ENCODE measurements at regions not wholly inside any gene's neighbourhood (a gene's known extent, or its start where the extent isn't known, plus 50 kb on each side); places are given as distances from the start of the nearest gene placed in this dataset.
"Not testable (repeated sequence)": the region's sequence is repeated elsewhere in the genome, so short reads cannot be mapped to it uniquely, and the experiment has no call there.

DNA sequence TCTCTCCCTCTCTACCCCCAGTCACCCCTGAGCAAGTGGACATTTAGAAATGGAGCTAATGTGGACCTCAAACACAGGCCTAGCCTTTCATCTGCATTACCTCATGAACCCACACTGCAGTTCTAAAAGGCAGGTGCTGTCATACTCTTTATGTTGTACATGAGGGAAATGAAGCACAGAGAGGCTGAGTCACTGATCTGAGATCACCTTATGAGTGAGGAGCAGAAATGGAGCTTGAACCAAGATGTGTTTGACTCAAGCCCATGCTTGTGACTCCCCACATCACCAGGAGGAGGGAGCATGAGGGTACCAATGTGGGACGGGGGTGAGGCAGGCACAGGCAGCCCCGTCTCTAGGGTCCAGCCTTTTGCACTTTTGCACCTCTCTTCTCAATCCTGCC lies 702.8 kb downstream of the PTPRU start:
- Histone ChIP-seq H3K4me1 (no peaks in the 10 kb centered on the region), H3K4me3 (no peak overlapping the region), H3K27me3 (no peaks in the 10 kb centered on the region), H3K27ac (no peak overlapping the region), H3K9me3 (replicated peaks) (no peaks in the 10 kb centered on the region), H3K36me3 (no peaks in the 10 kb centered on the region)
- DNase-seq: no peak

DNA sequence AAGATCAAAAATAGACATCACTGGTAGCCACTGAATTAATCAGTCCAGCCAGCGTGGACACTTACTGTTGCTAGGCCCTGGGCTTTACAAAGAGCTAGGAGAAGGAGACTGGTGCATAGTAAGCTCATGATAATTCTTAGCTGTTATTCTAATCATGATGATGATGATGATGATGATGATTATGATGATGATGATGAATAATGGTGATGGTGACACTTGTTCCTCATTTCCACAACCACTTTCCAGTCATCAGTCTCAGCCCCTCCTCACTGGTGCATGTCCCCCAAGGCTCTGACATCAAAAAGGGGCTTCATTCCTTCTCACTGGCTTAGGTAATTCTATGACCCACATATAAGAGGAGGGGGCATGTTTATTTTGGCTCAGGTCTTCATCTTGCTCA lies 701.0 kb downstream of the PTPRU start:
- no peak overlapping the region for H3K27ac ChIP-seq
- H3K4me1 ChIP-seq: no peaks in the 10 kb centered on the region
- H3K27me3 ChIP-seq: no peaks in the 10 kb centered on the region
- H3K9me3 ChIP-seq (replicated peaks): no peaks in the 10 kb centered on the region
- H3K36me3 ChIP-seq: no peaks in the 10 kb centered on the region
- DNase-seq: no peak
- H3K4me3 ChIP-seq: no peak overlapping the region

DNA sequence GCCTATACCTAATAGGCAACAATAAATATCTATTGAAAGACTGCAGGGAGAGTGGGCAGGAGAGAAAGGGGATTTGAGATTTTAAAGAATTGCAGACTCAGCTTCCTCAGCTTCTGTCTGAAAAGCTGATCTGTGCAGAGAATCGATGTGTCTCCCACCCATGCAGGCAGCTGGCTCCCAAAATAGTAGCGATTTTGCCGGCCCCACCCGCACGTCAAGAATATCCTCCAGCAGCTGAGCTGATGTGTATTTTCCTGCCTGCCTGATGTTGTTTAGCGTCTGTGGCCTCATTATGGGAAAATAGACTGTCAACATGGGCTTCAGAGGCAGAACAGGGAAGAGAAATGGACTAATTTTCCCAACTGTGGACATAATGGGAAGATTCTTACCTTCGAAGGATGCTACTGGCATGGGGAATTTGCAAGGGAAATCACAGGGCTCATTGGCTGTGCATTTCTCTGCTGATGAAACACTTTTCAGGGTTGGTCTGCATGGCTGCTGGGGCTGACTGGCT lies 699.8 kb downstream of the PTPRU start:
- no peaks in the 10 kb centered on the region for H3K4me1 ChIP-seq
- DNase-seq: no peak
- no peaks in the 10 kb centered on the region for H3K36me3 ChIP-seq
- 0 out of 2 replicates have a peak, but pooled peaks cover 3% of the 10 kb centered on the region for H3K27me3 ChIP-seq
- H3K9me3 ChIP-seq (replicated peaks): no peaks in the 10 kb centered on the region
- H3K4me3 ChIP-seq: no peak overlapping the region
- no peak overlapping the region for H3K27ac ChIP-seq

DNA sequence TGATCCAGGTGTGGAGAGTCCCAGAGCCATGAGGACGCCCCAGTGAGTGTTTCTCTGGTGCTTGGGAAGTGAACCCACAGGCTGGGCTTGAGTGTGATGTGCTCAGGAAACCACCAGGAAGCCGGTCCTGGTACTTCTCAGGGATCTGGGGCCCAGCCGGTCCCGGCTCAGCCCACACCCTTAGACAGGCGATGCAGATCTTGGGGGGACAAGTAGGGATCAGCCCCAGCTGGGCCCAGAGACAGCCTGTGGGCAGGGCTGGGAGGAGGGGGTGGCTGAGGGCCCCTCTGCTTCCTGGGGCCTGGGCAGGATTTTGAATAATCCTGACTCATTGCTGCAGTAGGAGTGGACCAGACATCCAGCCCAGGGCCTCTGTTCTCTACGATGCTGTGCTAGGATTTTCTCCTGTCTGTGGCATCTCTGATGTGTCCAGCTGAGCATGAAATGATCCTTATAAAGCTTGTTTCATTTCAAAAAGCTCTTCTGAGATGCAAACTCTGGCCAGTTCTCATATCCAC lies 698.0 kb downstream of the PTPRU start:
- H3K9me3 ChIP-seq (replicated peaks): no peaks in the 10 kb centered on the region
- no peaks in the 10 kb centered on the region for H3K36me3 ChIP-seq
- H3K4me3 ChIP-seq: no peak overlapping the region

DNA sequence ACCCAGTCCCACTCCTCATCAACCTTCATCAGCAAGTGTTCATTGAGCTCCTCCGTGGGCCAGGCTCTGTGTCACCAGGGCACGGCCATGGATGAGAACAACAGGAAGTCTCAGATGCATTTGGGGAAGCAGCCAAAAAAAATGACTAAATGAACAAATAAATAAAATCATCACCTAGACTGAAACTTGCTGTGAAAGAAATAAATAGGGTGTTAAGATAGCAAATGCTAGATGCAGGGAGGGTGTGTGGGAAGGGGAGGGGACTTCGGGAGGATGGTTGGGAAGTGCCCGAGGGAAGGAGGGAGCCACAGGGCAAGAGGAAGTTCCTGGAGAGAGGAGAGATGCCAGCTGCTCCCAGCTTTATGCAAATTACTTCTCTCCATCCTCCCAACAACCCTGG lies 696.7 kb downstream of the PTPRU start:
- H3K27me3 ChIP-seq: peaks cover 15% of the 10 kb centered on the region
- no peaks in the 10 kb centered on the region for H3K36me3 ChIP-seq
- no peak overlapping the region for H3K27ac ChIP-seq
- DNase-seq: peak in 1 of 2 experiments; percentile 8
- H3K4me1 ChIP-seq: no peaks in the 10 kb centered on the region
- no peak overlapping the region for H3K4me3 ChIP-seq
- H3K9me3 ChIP-seq (replicated peaks): no peaks in the 10 kb centered on the region

More for the DNA sequence above, 698.0 kb downstream of the PTPRU start:
- DNase-seq: no peak
- Histone ChIP-seq H3K27ac (no peak overlapping the region), H3K27me3 (peaks cover 9% of the 10 kb centered on the region), H3K4me1 (no peaks in the 10 kb centered on the region)

DNA sequence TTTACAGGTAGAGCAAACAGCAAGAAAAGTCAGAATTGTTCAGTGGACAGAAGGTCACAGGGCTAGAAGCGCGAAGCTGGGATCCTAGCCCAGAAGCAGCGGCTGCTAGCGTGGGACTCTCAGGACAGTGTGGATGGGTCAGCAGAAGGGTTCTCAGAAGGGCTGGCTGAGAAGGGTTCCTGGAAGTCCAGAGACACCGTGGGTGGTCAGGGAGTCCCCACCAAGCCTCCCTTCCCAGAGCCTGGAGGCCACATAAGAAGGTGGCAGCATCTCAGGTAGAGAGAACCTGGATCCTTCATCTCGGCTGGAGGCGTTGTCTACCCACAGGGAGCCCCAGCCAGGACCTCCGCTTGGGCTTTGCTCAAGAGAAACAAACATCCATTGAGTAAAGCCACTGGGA lies 696.3 kb downstream of the PTPRU start:
- no peak overlapping the region for H3K27ac ChIP-seq
- peaks cover 15% of the 10 kb centered on the region for H3K27me3 ChIP-seq
- H3K4me3 ChIP-seq: no peak overlapping the region
- no peaks in the 10 kb centered on the region for H3K9me3 ChIP-seq (replicated peaks)
- DNase-seq: no peak
- H3K4me1 ChIP-seq: no peaks in the 10 kb centered on the region
- H3K36me3 ChIP-seq: no peaks in the 10 kb centered on the region

DNA sequence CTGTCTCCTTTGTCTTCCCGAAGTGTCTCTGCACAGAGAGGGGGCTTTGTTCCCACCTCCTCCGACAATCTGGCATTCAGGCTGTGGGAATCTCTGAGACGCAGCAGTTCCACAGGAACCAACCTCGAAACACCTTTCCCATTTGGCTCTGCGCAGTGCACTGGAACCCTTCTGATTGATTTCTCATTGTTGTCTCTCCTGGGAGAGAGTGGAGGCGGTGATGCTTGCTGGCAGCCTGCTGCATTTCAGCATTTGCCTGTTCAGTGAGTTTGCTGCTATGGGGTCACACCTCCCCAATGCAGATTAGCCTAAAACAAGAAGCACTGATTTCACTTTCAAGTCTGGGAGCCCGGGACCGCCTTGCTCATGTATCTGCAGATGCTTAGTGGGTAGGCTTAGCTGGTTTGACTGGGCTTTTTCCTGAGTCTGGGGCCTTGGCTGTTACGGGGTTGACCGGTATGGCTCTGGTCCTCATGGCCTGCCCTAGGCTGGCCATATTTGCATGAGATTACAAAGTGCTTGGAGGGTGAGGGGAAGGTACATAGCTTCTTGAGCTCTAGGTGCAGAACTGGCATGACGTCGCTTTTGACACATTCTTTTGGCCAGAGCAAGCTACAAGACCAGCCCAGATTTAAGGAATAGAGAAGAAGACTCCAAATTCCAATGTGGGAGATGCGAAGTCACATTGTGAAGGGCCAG lies 695.3 kb downstream of the PTPRU start:
- Histone ChIP-seq H3K27ac (no peak overlapping the region), H3K36me3 (no peaks in the 10 kb centered on the region), H3K27me3 (peaks cover 15% of the 10 kb centered on the region), H3K4me3 (no peak overlapping the region), H3K4me1 (no peaks in the 10 kb centered on the region), H3K9me3 (replicated peaks) (no peaks in the 10 kb centered on the region)
- no peak for DNase-seq

DNA sequence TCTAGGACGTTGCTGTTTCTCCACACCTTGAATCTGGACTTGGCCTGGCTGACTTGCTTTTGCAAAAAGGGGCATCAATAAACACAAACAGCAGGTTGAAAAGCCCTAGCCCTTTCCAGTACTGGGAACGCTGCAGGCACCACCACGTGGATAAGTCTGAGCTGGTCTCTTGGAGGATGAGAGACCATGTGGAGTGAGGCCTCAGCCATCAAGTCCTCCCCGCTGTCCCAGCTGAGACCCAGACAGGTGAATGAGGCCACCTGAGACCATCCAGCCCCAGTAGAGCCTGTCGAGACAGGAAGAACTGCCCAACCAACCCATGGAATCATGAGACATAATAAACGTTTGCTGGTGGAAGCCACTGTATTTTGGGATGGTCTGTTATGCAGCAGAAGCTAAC lies 688.7 kb downstream of the PTPRU start:
- no peaks in the 10 kb centered on the region for H3K9me3 ChIP-seq (replicated peaks)
- no peak overlapping the region for H3K4me3 ChIP-seq
- no peaks in the 10 kb centered on the region for H3K36me3 ChIP-seq
- H3K4me1 ChIP-seq: no peaks in the 10 kb centered on the region
- peaks cover 12% of the 10 kb centered on the region for H3K27me3 ChIP-seq
- DNase-seq: no peak
- no peak overlapping the region for H3K27ac ChIP-seq

DNA sequence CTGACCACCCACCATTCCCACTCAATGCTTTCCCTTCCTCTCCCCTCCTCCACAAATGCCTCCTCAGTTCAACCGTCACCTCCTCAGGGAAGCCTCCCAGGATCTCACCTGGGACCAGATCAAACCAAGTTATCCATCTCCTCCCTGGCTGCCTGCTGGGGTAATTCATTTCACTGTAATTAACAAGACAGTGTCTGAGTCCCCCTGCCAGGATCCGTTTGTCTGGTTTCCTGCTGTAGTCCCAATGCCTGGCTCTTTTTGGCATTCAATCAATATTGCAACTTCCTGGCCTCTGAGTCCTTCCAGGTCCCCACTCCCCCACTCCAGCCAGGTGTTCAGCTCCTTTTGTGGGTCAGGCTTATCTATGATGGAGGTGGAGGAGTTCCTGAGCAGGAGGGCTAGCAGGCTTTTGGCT lies 687.7 kb downstream of the PTPRU start:
- Histone ChIP-seq H3K27me3 (peaks cover 5% of the 10 kb centered on the region; the same call in 1 of the 2 replicates), H3K9me3 (replicated peaks) (no peaks in the 10 kb centered on the region), H3K36me3 (no peaks in the 10 kb centered on the region), H3K27ac (no peak overlapping the region), H3K4me1 (no peaks in the 10 kb centered on the region), H3K4me3 (no peak overlapping the region)
- no peak for DNase-seq

DNA sequence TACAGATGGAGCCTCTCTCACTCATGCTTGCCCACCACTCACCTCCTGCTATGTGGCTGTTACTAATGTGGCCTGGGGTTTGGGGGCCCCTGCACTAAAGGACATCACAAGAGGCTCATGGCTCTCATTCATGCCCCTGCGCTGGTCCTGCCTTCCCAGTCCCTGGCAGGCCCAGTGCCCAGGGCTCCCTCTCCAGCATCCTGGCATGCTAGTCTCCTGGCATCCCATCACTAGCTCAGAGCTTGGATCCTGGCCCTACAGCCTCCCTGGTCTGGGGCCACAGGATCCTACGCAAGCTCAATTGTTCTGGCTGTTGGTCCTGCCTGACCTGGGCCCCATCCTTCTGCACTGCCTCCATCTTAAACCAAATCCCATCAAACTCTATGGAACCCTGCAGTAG lies 685.4 kb downstream of the PTPRU start:
- no peak overlapping the region for H3K27ac ChIP-seq
- no peaks in the 10 kb centered on the region; the same call in 1 of the 2 replicates for H3K9me3 ChIP-seq (replicated peaks)
- no peaks in the 10 kb centered on the region for H3K36me3 ChIP-seq
- H3K27me3 ChIP-seq: no peaks in the 10 kb centered on the region
- DNase-seq: no peak
- no peak overlapping the region for H3K4me3 ChIP-seq
- H3K4me1 ChIP-seq: no peaks in the 10 kb centered on the region

DNA sequence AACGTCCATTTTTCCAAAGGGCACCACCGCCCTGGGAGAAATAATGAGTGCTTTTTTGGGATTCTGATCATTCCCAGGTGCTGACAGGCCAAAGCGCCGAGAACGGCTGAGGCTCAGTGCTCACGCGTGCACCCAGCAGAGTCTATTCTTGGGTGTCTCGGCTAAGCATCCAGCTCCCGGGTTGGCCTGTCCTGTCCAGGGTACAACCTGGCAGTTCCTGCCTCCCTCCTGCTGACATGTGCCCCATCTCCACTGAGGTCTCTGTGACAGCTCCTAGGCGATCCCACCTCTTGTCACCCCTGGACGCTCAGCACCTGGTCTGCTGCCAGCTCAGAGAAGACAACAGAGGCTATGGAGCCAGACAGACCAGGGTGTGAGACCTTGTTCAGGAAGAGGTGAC lies 684.5 kb downstream of the PTPRU start:
- no peaks in the 10 kb centered on the region for H3K27me3 ChIP-seq
- H3K4me3 ChIP-seq: no peak overlapping the region
- no peaks in the 10 kb centered on the region; the same call in 1 of the 2 replicates for H3K9me3 ChIP-seq (replicated peaks)
- DNase-seq: no peak
- H3K4me1 ChIP-seq: no peaks in the 10 kb centered on the region
- H3K27ac ChIP-seq: no peak overlapping the region
- no peaks in the 10 kb centered on the region for H3K36me3 ChIP-seq

DNA sequence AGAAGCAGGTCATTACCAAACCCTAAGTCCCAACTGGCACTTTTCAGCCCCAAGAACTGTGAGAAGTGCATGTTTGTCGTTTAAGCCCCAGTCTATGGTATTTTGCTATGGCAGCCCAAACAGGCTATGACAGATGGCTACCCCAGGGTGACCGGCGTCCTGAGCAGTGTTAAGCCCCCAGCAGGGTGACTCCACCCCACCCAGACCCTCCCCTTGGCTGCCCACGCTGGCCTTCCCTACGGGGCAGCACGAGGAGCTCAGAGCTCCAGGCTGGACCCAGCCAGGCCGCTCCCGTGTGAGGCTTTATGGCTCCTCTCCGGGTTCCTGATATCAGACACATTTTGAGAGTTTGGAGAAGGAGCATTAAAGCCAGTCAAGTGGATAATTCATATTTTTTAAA lies 684.0 kb downstream of the PTPRU start:
- no peaks in the 10 kb centered on the region for H3K27me3 ChIP-seq
- no peak overlapping the region for H3K4me3 ChIP-seq
- no peaks in the 10 kb centered on the region for H3K4me1 ChIP-seq
- no peaks in the 10 kb centered on the region for H3K36me3 ChIP-seq
- H3K9me3 ChIP-seq (replicated peaks): no peaks in the 10 kb centered on the region; the same call in 1 of the 2 replicates
- no peak overlapping the region for H3K27ac ChIP-seq
- DNase-seq: no peak

DNA sequence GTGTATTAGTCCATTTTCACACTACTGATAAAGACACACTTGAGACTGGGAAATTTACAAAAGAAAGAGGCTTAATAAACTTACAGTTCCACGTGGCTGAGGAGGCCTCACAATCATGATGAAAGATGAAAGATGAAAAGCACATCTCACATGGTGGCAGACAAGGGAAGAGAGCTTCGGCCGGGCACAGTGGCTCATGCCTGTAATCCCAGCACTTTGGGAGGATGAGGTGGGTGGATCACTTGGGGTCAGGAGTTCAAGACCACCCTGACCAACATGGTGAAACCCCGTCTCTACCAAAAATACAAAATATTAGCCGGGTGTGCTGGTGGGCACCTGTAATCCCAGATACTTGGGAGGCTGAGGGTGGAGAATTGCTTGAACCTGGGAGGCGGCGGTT lies 682.7 kb downstream of the PTPRU start:
- not testable (repeated sequence) for H3K27ac ChIP-seq; H3K4me3 ChIP-seq; H3K4me1 ChIP-seq; DNase-seq; H3K36me3 ChIP-seq; H3K27me3 ChIP-seq; H3K9me3 ChIP-seq (replicated peaks)

DNA sequence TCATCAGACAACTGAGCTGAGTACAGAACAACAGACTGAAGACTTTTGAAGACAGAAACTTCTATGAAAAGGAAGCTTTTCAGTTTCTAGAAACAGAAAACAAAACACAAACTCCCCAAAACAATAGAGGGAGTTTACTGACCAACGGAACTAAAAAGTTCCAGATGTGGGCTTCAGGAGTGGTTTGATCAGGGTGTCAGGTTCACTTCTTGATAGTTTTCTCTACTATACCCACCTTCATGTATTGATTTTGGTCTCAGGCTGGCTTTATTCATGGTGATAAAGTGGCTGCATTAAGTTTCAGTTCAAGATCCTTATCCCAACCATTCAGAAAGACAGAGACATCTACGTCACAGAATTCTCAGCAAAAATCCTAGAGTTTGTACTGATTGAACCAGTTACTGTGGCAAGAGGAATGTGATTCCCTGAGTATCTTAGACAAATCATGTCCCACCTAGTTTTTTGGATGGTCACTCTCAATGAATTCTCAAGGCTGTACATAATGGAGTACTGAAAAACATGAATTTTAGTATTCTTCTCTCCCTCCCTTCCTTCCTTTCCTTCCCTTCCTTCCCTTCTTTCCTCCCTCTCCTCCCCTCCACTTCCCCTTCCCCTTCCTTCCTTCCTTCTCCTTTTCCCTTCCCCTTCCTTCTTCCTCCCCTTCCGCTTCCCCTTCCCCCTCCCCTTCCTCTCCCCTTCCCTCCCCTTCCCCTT lies 680.5 kb downstream of the PTPRU start:
- Histone ChIP-seq H3K27ac (no peak overlapping the region), H3K36me3 (no peaks in the 10 kb centered on the region), H3K9me3 (replicated peaks) (no peaks in the 10 kb centered on the region; the same call in 1 of the 2 replicates), H3K4me1 (no peaks in the 10 kb centered on the region), H3K4me3 (no peak overlapping the region), H3K27me3 (no peaks in the 10 kb centered on the region)
- no peak for DNase-seq

DNA sequence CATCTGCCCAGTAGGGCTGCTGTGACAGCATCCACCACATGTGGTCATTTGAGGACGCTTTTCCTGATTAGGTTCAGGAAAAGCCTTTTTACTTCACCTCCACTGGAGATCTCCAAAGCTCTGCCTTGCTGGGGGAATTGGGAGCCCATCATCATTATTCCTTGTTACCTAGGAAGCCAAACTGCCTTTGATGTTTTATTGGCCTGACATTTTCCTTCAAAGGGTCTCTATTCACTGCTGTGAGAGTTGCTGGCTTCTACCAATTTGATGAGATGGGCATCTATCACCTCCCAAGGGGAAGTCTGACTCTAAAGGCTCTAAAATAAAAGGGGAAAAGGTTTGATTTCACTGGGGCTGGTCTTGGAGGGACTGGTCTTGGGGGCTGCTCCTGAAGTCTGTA lies 678.6 kb downstream of the PTPRU start:
- H3K36me3 ChIP-seq: no peaks in the 10 kb centered on the region
- H3K27ac ChIP-seq: no peak overlapping the region
- no peaks in the 10 kb centered on the region; the same call in 1 of the 2 replicates for H3K9me3 ChIP-seq (replicated peaks)
- no peak for DNase-seq
- H3K27me3 ChIP-seq: no peaks in the 10 kb centered on the region
- no peaks in the 10 kb centered on the region for H3K4me1 ChIP-seq
- H3K4me3 ChIP-seq: no peak overlapping the region
